Stimulated activated CD4-positive, alpha-beta T cell treated with anti-CD3 and anti-CD28 coated beads, Interleukin-15, amount 100 ng/mL, for 48 hours (primary cell): ENCODE measurements at regions not wholly inside any gene's neighbourhood (a gene's known extent, or its start where the extent isn't known, plus 50 kb on each side); places are given as distances from the start of the nearest gene placed in this dataset.
A peak's percentile ranks its signal among the peaks of the same experiment; 100 is the strongest.

Source experiments
- DNase-seq, 2 donors: peaks; one replicate each; pipeline ENCODE4 v3.0.0-alpha.2; 2020; ENCODE audit warnings: low read depth in 2 of 2

GRCh38 chr6:44559486-44560270 lies 172.2 kb downstream of the CDC5L start:
- DNase-seq = no peak

- DNase-seq = no peak
Observed at GRCh38 chr6:44560458-44561059, 173.1 kb downstream of the CDC5L start.

GRCh38 chr6:44561060-44561623 lies 173.6 kb downstream of the CDC5L start:
- no peak for DNase-seq

- no peak for DNase-seq
Observed at GRCh38 chr6:44561832-44562665, 174.5 kb downstream of the CDC5L start.

- no peak for DNase-seq
Observed at GRCh38 chr6:44563397-44563796, 175.9 kb downstream of the CDC5L start.

GRCh38 chr6:44564906-44565524 lies 177.5 kb downstream of the CDC5L start:
- DNase-seq = no peak

- no peak for DNase-seq
Observed at GRCh38 chr6:44567406-44567805, 179.9 kb downstream of the CDC5L start.

GRCh38 chr6:44569131-44569530 lies 181.6 kb downstream of the CDC5L start:
- no peak for DNase-seq

- DNase-seq = no peak
Observed at GRCh38 chr6:44569931-44570385, 182.5 kb downstream of the CDC5L start.

- DNase-seq = no peak
Observed at GRCh38 chr6:44571510-44571909, 184.0 kb downstream of the CDC5L start.

GRCh38 chr6:44572346-44572745 lies 184.8 kb downstream of the CDC5L start:
- no peak for DNase-seq

GRCh38 chr6:44575644-44576043 lies 188.1 kb downstream of the CDC5L start:
- no peak for DNase-seq

GRCh38 chr6:44576132-44576631 lies 188.7 kb downstream of the CDC5L start:
- DNase-seq = no peak

- DNase-seq = no peak
Observed at GRCh38 chr6:44580901-44581300, 193.4 kb downstream of the CDC5L start.

GRCh38 chr6:44582930-44583329 lies 195.4 kb downstream of the CDC5L start:
- DNase-seq = no peak

GRCh38 chr6:44590471-44590870 lies 203.0 kb downstream of the CDC5L start:
- DNase-seq = no peak

- DNase-seq = peak; percentile 44 to 59
Observed at GRCh38 chr6:44593539-44593944, 206.0 kb downstream of the CDC5L start.

- DNase-seq = no peak
Observed at GRCh38 chr6:44594481-44594880, 207.0 kb downstream of the CDC5L start.

GRCh38 chr6:44598679-44599078 lies 211.2 kb downstream of the CDC5L start:
- DNase-seq = no peak

GRCh38 chr6:44599672-44600071 lies 212.2 kb downstream of the CDC5L start:
- DNase-seq = no peak

- no peak for DNase-seq
Observed at GRCh38 chr6:44603044-44603686, 215.7 kb downstream of the CDC5L start.
